Mucosa of descending colon (tissue), 3 donors: ENCODE measurements at regions not wholly inside any gene's neighbourhood (a gene's known extent, or its start where the extent isn't known, plus 50 kb on each side); places are given as distances from the start of the nearest gene placed in this dataset.

Experiments used
- ATAC-seq: fragments of 200-7000 bp; cut with Tn5 transposase; one replicate; pipeline ENCODE4 v1.9.1; 2020; ENCODE audit warnings: mild to moderate bottlenecking, moderate library complexity
- DNase-seq, 3 donors: peaks; one replicate each; pipeline ENCODE4 v3.0.0-alpha.2; 2020
- H3K36me3 ChIP-seq: fragments of 200-600 bp; one replicate; pipeline ENCODE4 v1.8.0; 2021; ENCODE audit warnings: low read depth, mild to moderate bottlenecking
- H3K4me1 ChIP-seq: fragments of 200-600 bp; one replicate; pipeline ENCODE4 v1.8.0; 2021; ENCODE audit warnings: low read depth, mild to moderate bottlenecking
- H3K4me3 ChIP-seq: fragments of 200-600 bp; one replicate; pipeline ENCODE4 v1.8.0; 2021; ENCODE audit warnings: mild to moderate bottlenecking
- H3K9me3 ChIP-seq: fragments of 200-600 bp; one replicate; pipeline ENCODE4 v1.8.0; 2021; ENCODE audit warnings: mild to moderate bottlenecking
- CTCF ChIP-seq: fragments of 200-600 bp; IDR thresholded peaks from one replicate; pipeline ENCODE4 v1.8.0; 2022; ENCODE audit warnings: antibody characterized with exemption, mild to moderate bottlenecking
- intact Hi-C, 2 donors: fragments of 100-400 bp; cut with DNase I in 1 of 2; cut with micrococcal nuclease in 1 of 2; formaldehyde crosslinking; loops; one replicate each; pipeline versions ENCODE4 v1.11.0 to v1.11.1; 2022; cut with DNase I, micrococcal nuclease
- donor health status: DM: no; HTN: no; CAD: no; lungs with moderate emphysema.
- donor health status: DM: no; HTN: no; CAD: no.
- donor health status: DM: no; HTN: yes; CAD: no.

GRCh38 chr22:47233316-47234243, 471.1 kb downstream of the TBC1D22A start:
- intact Hi-C loops, result no loop called here
- DNase-seq (no peak), ATAC-seq (no peak)

GRCh38 chr22:47232753-47233152, 470.3 kb downstream of the TBC1D22A start:
- H3K4me1 ChIP-seq, result no peaks in the 10 kb centered on the region
- no peak for TF ChIP-seq CTCF
- no peaks in the 10 kb centered on the region for H3K36me3 ChIP-seq
- H3K4me3 ChIP-seq, result no peak overlapping the region
- ATAC-seq (no peak), DNase-seq (no peak)
- intact Hi-C loops, result no loop called here
- peaks cover 2% of the 10 kb centered on the region for H3K9me3 ChIP-seq

More at GRCh38 chr22:47233316-47234243, 471.1 kb downstream of the TBC1D22A start:
- TF ChIP-seq CTCF, result no peak
- no peaks in the 10 kb centered on the region for H3K36me3 ChIP-seq
- no peaks in the 10 kb centered on the region for H3K4me1 ChIP-seq
- peaks cover 2% of the 10 kb centered on the region for H3K9me3 ChIP-seq
- no peak overlapping the region for H3K4me3 ChIP-seq

GRCh38 chr22:47232197-47232596, 469.7 kb downstream of the TBC1D22A start:
- ATAC-seq (no peak), DNase-seq (no peak)
- intact Hi-C loops, result no loop called here
- Histone ChIP-seq H3K4me3 (no peak overlapping the region), H3K4me1 (no peaks in the 10 kb centered on the region), H3K9me3 (peaks cover 2% of the 10 kb centered on the region), H3K36me3 (no peaks in the 10 kb centered on the region)
- TF ChIP-seq CTCF, result no peak

GRCh38 chr22:47231759-47232158, 469.3 kb downstream of the TBC1D22A start:
- DNase-seq (no peak), ATAC-seq (no peak)
- intact Hi-C loops, result no loop called here
- no peak for TF ChIP-seq CTCF
- Histone ChIP-seq H3K4me3 (no peak overlapping the region), H3K9me3 (peaks cover 2% of the 10 kb centered on the region), H3K4me1 (no peaks in the 10 kb centered on the region), H3K36me3 (no peaks in the 10 kb centered on the region)

GRCh38 chr22:47230741-47231140, 468.3 kb downstream of the TBC1D22A start:
- Histone ChIP-seq H3K4me1 (no peaks in the 10 kb centered on the region), H3K4me3 (no peak overlapping the region), H3K36me3 (no peaks in the 10 kb centered on the region), H3K9me3 (peaks cover 2% of the 10 kb centered on the region)
- TF ChIP-seq CTCF, result no peak
- no peak for DNase-seq
- intact Hi-C loops, result no loop called here
- ATAC-seq, result no peak
